Muscle layer of colon (tissue), 2 donors: ENCODE measurements at regions not wholly inside any gene's neighbourhood (a gene's known extent, or its start where the extent isn't known, plus 50 kb on each side); places are given as distances from the start of the nearest gene placed in this dataset.

ENCODE experiments used
- H3K27ac ChIP-seq: one replicate; pipeline ENCODE4 v1.7.0; 2013; ENCODE audit warnings: low read depth, mild to moderate bottlenecking, low read length, moderate library complexity
- H3K27me3 ChIP-seq, 2 donors: one replicate each; pipeline ENCODE4 v1.7.0; 2013; ENCODE audit warnings: low read length in 2 of 2, mild to moderate bottlenecking in 2 of 2; ENCODE audit not compliant: insufficient read depth in 2 of 2, control insufficient read depth in 1 of 2
- H3K36me3 ChIP-seq: one replicate; pipeline ENCODE4 v1.7.0; 2013; ENCODE audit warnings: mild to moderate bottlenecking, low read length; ENCODE audit not compliant: insufficient read depth
- H3K4me1 ChIP-seq: one replicate; pipeline ENCODE4 v1.7.0; 2013; ENCODE audit warnings: mild to moderate bottlenecking, low read length; ENCODE audit not compliant: insufficient read depth
- H3K4me3 ChIP-seq, 2 donors: one replicate each; pipeline ENCODE4 v1.7.0; 2013; ENCODE audit warnings: low read length in 2 of 2, low read depth in 1 of 2, mild to moderate bottlenecking in 1 of 2, moderate library complexity in 1 of 2
- H3K9ac ChIP-seq: one replicate; pipeline ENCODE4 v1.7.0; 2013; ENCODE audit warnings: low read length
- H3K9me3 ChIP-seq: one replicate; pipeline ENCODE4 v1.7.0; 2013; ENCODE audit warnings: mild to moderate bottlenecking, low read length
- donor health status: abdominal sarcoma.
- donor health status: Adenocarcinoma of cecum.

DNA sequence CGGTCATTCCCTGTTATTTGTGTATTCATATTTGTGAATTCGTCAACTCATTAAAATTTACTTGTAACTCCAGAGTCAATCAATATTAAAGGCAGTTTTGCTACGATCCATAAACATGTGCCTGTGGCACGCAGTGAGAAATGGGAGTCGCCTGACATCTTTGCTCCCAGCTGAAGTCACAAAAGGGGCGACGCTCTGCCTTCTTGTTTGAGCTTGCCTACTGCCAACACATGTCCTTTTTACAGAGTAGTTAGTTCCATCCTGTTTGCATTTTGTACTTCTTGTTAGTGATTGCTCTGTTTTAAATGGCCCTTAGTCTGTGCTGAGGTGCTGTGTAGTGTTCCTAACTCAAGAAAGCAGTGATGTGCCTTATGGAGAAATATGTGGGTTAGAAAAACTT is 305.3 kb downstream of the ETS1 start:
- Histone ChIP-seq H3K27ac (no peak overlapping the region), H3K9me3 (no peaks in the 10 kb centered on the region), H3K36me3 (no peaks in the 10 kb centered on the region), H3K4me1 (no peaks in the 10 kb centered on the region), H3K27me3 (no peaks in the 10 kb centered on the region), H3K4me3 (no peak overlapping the region), H3K9ac (no peak overlapping the region)

DNA sequence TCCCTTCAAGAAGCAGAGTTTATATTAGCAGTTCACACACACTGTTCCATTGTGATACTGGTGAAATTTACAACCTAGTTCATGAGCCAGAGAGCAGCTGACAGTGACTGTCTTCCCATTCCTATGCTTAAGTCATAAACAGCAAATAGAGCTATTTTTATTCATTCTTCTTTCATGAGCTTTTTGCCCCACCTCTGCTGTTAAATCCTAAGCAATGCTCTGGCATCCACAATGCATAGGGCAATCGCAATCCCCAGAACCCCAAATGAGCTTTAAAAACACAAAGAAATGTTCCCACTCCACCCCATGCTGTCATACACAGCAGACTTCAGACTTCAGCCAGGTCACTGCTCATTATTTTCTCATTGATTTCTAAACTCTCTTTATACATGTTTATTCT is 307.5 kb downstream of the ETS1 start:
- no peak overlapping the region for H3K27ac ChIP-seq
- H3K27me3 ChIP-seq = no peaks in the 10 kb centered on the region
- no peaks in the 10 kb centered on the region for H3K9me3 ChIP-seq
- H3K36me3 ChIP-seq = no peaks in the 10 kb centered on the region
- no peak overlapping the region for H3K9ac ChIP-seq
- no peak overlapping the region for H3K4me3 ChIP-seq
- no peaks in the 10 kb centered on the region for H3K4me1 ChIP-seq

DNA sequence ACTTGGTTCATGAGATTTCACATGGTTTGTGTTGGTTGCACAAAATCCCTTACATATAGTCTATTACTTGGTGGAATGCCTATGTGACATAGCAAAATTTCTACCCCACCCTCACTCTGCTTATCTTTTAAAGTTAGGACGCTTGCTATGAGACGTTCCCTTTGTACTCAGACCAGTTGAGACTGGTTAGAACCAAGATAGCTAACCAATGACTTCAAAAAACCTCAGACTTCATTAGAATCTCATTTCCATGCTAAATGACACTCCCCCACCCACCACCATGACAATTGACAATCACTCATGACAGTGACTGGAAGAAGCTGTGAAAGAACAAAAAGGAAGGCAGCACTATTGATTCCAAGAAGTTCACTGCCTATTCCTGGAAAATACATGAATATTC is 313.6 kb downstream of the ETS1 start:
- H3K4me1 ChIP-seq = no peaks in the 10 kb centered on the region
- H3K27ac ChIP-seq = no peak overlapping the region

DNA sequence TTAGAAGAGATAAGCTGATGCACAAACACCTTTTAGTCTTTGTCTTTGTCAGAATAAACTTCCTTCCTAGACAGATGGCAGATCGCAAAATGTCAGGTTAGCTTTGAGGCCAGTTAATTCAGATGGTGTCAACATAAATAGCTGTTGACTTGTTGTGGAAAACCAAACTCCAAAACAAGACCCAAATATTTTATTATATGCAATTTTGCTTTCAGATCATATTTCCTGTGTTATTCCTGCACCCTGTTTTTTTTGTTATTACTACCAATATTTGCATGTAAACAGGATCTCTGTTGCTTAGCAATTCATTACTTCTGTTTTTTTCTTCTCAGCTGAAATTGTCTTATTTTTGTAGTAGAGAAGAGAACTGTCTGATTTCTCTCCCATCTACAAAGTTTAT is 316.0 kb downstream of the ETS1 start:
- Histone ChIP-seq H3K4me1 (no peaks in the 10 kb centered on the region), H3K27me3 (no peaks in the 10 kb centered on the region), H3K36me3 (no peaks in the 10 kb centered on the region), H3K27ac (no peak overlapping the region), H3K9me3 (no peaks in the 10 kb centered on the region), H3K9ac (no peak overlapping the region), H3K4me3 (no peak overlapping the region)

More for the DNA sequence above, 313.6 kb downstream of the ETS1 start:
- H3K9me3 ChIP-seq = no peaks in the 10 kb centered on the region
- H3K9ac ChIP-seq = no peak overlapping the region
- no peak overlapping the region for H3K4me3 ChIP-seq
- no peaks in the 10 kb centered on the region for H3K36me3 ChIP-seq
- H3K27me3 ChIP-seq = no peaks in the 10 kb centered on the region

DNA sequence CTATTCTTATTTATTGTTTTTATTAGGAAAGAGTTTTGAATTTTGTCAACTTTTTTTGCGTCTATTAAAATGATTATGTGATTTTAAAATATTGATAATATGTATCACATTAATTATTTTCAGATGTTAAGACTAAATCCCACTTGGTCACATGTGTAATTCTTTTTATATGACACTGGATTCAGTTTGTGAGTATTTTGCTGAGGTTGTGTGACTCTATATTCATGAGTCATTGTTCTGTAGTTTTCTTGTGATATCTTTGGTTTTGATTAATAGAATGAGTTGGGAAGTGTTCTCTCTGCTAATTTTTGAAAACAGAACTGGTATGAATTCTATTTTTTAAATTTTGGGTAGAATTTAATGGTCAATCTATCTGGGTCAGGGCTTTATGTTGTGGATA is 317.9 kb downstream of the ETS1 start:
- H3K9me3 ChIP-seq = no peaks in the 10 kb centered on the region
- no peak overlapping the region for H3K4me3 ChIP-seq
- no peak overlapping the region for H3K9ac ChIP-seq
- no peaks in the 10 kb centered on the region for H3K27me3 ChIP-seq
- no peaks in the 10 kb centered on the region for H3K4me1 ChIP-seq
- H3K27ac ChIP-seq = no peak overlapping the region
- H3K36me3 ChIP-seq = no peaks in the 10 kb centered on the region

DNA sequence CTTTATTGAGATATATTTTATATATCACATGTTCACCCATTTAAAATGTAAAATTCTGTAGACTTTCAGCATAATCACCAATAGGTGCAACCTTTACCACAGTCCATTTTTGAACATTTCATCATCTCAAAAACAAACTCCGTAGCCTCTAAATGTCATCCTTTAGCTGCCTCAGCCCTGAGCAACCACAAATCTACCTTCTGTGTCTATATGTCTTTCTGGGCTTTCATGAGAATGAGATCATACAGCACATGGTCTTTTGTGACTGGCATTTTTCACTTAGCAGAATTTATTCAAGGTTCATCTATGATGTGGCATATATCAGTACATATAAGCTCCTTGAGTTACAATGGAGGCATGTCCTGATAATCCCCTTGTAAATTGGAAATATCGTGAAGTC is 320.5 kb downstream of the ETS1 start:
- H3K36me3 ChIP-seq = no peaks in the 10 kb centered on the region
- no peak overlapping the region for H3K27ac ChIP-seq
- no peaks in the 10 kb centered on the region for H3K27me3 ChIP-seq
- H3K4me1 ChIP-seq = peaks cover 5% of the 10 kb centered on the region
- H3K4me3 ChIP-seq = no peak overlapping the region
- H3K9me3 ChIP-seq = no peaks in the 10 kb centered on the region
- no peak overlapping the region for H3K9ac ChIP-seq

DNA sequence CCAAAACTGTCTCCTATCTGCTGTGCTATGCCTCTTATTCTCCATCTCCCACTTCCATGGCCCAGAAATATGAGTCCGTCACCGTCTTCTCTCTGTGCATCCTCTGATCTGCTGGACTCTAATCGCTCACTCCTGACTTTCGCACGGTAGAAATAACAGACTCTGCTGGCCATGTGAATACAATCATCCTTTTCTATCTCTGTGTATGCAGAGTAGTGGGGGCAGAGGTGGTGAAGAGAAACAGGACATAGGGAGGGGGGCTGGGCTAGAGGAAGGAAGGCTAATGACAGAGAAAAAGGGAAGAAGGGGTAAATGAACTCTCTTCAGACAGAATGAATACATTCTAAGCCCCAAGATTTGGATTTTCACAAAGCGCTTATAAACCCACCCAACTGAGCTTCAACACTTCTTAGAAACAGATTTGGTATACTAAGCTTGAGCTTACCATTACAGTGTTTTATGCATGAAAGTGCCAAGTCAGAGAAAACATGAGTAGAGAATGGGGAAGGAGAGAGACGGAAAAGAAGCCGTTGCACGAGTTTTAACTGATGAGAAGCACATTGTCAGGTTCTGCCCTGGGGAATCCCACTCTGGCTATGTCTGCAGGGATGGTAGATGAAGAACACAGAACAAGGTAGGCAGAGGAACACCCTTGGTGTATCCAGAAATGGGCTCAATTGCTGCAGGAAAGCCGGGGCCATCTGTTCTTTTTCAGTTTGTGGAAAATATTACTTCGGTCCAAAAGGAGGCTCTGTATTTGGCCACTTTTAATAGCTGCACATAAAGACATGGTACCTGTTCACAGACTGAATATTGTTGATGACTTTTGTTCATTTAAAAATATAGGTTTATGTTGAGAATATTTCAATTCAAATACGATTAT is 324.7 kb downstream of the ETS1 start:
- Histone ChIP-seq H3K4me3 (no peak overlapping the region), H3K9ac (no peak overlapping the region), H3K4me1 (peaks cover 12% of the 10 kb centered on the region), H3K9me3 (no peaks in the 10 kb centered on the region), H3K27ac (no peak overlapping the region), H3K36me3 (no peaks in the 10 kb centered on the region), H3K27me3 (no peaks in the 10 kb centered on the region)

DNA sequence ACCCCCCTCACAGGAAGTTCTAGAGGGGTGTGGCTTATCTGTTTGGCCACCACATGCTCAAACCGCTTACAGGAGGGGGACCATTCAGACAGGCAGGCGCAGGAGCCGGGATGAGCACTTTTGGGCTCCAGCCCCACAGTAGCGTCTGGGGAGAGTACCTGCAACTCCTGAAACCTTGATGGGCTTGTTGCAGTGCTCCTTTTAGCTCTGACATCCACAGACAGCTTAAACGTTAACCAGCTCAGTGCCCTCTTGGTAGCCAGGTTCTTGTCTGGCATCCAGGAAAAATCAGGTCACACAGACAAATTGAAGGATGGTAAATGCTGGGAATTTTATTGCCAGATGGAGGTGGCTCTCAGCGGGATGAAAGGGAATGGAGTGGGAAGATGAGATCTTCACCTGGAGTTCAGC is 326.3 kb downstream of the ETS1 start:
- no peaks in the 10 kb centered on the region for H3K9me3 ChIP-seq
- H3K9ac ChIP-seq = no peak overlapping the region

DNA sequence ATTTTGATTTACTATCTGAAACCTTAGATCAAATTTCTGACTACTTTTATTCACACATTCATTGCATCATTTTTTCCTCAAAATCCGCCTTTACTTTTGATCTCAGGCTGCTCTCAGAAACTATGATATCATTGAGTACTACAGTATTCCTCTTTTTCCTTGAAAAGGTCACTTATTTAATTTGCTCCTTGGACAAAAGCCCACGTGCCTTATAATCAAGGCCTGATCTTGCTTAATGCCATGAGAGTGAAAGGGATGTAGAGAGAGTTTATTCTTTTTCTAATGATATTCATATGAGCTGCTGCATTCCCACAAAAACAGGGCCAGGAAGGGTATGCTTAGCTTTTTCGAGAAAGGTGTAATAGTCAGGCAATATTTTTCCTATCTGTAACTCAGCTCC is 327.0 kb downstream of the ETS1 start:
- Histone ChIP-seq H3K9ac (no peak overlapping the region), H3K4me3 (no peak overlapping the region), H3K9me3 (no peaks in the 10 kb centered on the region), H3K4me1 (peaks cover 12% of the 10 kb centered on the region), H3K27ac (no peak overlapping the region), H3K27me3 (no peaks in the 10 kb centered on the region), H3K36me3 (no peaks in the 10 kb centered on the region)

More for the DNA sequence above, 326.3 kb downstream of the ETS1 start:
- Histone ChIP-seq H3K36me3 (no peaks in the 10 kb centered on the region), H3K27ac (no peak overlapping the region), H3K27me3 (no peaks in the 10 kb centered on the region), H3K4me3 (no peak overlapping the region), H3K4me1 (peaks cover 12% of the 10 kb centered on the region)

DNA sequence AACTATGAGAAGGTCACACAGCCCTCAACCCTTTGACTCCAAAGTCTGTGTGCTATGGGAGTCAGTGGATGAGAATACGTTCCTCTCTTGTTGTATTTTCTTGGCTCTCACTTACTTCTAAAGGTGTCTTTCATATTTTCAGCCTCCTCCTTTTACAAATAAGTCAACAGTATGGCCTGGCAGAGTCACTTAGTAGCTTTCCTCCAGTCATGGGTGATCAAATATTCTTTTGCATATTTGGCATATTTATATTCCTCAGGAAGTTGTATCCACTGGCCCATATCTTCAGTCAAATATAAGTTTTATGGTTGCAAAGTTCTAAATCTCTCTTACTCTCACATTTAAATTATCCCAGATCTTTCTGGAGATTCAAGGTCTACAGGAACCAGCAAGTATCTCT is 327.5 kb downstream of the ETS1 start:
- Histone ChIP-seq H3K9ac (no peak overlapping the region), H3K27me3 (no peaks in the 10 kb centered on the region), H3K27ac (no peak overlapping the region), H3K36me3 (no peaks in the 10 kb centered on the region), H3K4me3 (no peak overlapping the region), H3K9me3 (no peaks in the 10 kb centered on the region), H3K4me1 (peaks cover 12% of the 10 kb centered on the region)

DNA sequence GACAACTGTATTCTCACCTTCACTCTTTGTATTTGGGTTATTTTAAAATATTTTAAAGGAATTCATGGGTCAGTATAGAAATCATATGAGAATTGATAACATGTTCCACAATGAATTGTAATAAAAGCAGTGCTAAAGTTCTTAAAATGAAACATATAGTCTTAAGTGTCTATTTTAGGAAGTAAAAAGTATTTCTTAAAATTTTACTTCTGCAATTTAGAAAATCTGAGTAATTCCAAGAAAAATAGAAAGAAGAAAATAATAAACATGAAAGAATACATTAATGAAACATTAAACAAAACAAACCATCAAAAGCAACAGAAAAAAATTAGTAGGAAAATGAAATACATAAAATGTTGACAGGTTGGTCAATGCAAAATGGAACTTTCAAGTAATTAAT is 332.4 kb downstream of the ETS1 start:
- Histone ChIP-seq H3K27ac (no peak overlapping the region), H3K9ac (no peak overlapping the region), H3K9me3 (no peaks in the 10 kb centered on the region), H3K4me1 (peaks cover 7% of the 10 kb centered on the region), H3K4me3 (no peak overlapping the region), H3K36me3 (no peaks in the 10 kb centered on the region), H3K27me3 (no peaks in the 10 kb centered on the region)

DNA sequence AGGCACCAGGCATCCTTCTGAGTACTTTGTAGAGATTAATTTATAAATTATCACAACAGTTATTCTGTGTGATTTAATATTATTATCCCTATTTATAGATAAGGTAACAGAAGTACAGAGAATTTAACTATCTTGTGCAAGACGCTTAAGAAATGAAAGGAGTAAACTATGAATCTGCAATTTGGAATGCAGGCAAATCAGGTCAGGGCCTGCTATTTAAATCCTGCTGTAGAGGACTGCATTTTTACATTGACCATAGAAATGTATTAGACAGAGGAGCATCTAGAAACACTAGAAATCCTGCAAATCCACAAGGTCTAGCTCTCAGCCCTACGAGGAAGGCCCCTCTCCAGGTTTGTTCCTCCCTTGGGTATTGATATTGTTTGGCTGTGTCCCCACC is 336.2 kb downstream of the ETS1 start:
- no peak overlapping the region for H3K9ac ChIP-seq
- no peaks in the 10 kb centered on the region for H3K36me3 ChIP-seq
- no peak overlapping the region for H3K27ac ChIP-seq
- no peaks in the 10 kb centered on the region for H3K27me3 ChIP-seq
- H3K9me3 ChIP-seq = no peaks in the 10 kb centered on the region
- H3K4me3 ChIP-seq = no peak overlapping the region
- H3K4me1 ChIP-seq = peaks cover 5% of the 10 kb centered on the region
